ENCODE measurements at regions not wholly inside any gene's neighbourhood (a gene's known extent, or its start where the extent isn't known, plus 50 kb on each side); places are given as distances from the start of the nearest gene placed in this dataset.

- TF ChIP-seq NRF1 (IDR thresholded peaks at IDR 0.05; ENCODE audit: low read depth, low read length) (no peak), CTCF (IDR thresholded peaks at IDR 0.05) (no peak), YY1 (IDR thresholded peaks at IDR 0.05; ENCODE audit: low read depth) (no peak), EZH2phosphoT487 (IDR thresholded peaks at IDR 0.05; ENCODE audit: borderline replicate concordance, low read depth) (no peak), RFX5 (IDR thresholded peaks at IDR 0.05; ENCODE audit: low read length) (no peak), GABPA (IDR thresholded peaks at IDR 0.05; ENCODE audit: low read depth) (no peak), POLR2AphosphoS5 (IDR thresholded peaks at IDR 0.05; ENCODE audit: low read depth, low read length) (no peak)
Measured at GRCh38 chr7:113366122-113366521, 247.8 kb upstream of the SMIM30 start.
